Vagina (tissue), 2 donors: ENCODE measurements at regions not wholly inside any gene's neighbourhood (a gene's known extent, or its start where the extent isn't known, plus 50 kb on each side); places are given as distances from the start of the nearest gene placed in this dataset.

Source experiments
- POLR2AphosphoS5 ChIP-seq, 2 donors: sonication (generic); formaldehyde crosslinking; IDR thresholded peaks; one replicate each; pipeline ENCODE4 v1.9.0; 2017; ENCODE audit warnings: antibody characterized with exemption in 2 of 2, mild to moderate bottlenecking in 2 of 2, low read depth in 1 of 2; ENCODE audit not compliant: insufficient read depth in 1 of 2
- TF ChIP-seq, protein P1 (sequence below), 3 experiments: fragments of 450-650 bp in 2 of 3; fragments of 200-600 bp in 1 of 3; sonication (generic) in 1 of 3; IDR thresholded peaks; one replicate each; pipeline ENCODE4 v1.5.1; 2017 to 2019; ENCODE audit warnings: antibody characterized with exemption in 3 of 3, mild to moderate bottlenecking in 2 of 3, moderate library complexity in 2 of 3

DNA sequence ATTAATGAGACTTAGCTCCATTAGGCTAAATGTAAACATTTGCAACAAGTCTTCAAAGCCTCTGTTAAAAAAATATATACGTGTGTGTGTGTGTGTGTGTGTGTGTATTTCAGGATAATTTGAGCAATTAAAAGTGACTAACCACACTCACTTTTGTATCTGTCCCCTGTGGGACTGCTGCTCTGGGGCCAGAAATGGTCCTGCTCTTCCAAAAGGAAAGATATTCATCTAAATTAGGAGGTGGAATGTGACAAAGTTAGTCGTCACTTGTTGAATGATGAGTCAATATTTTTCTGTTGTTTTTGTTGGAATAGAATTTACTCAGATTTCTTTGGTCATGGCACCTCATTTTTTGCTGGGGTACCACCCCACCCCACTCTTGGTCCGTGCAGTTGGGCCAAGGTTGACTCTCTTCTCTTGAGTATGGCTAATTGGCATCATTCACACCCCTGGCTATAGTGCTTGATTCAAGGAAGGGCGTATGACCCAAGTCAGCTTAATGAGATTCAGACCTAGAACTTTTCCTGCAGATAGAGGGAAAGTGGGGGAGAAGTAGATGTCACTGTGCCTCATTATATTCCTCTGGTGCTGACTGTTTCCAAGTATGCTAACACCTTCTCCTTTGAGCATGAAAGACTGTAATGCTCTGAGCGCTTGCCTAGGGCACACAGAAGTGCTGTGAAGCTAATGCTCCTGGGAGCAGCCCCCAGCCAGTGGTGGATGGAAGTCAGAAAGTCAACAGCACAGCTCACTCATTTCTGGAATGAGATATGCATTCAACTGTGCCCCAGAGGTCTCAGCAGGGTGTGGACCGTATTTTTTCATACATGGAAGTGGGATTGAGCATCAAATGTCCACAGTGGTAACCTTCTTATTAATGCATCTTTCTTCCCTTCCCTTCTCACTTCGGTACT, 577.0 kb upstream of the TBX3 start:
- TF ChIP-seq POLR2AphosphoS5 (IDR thresholded peaks at IDR 0.05; ENCODE audit: insufficient read depth in 1 of 2, low read depth in 1 of 2): no peak
- TF ChIP-seq, protein P1, sequence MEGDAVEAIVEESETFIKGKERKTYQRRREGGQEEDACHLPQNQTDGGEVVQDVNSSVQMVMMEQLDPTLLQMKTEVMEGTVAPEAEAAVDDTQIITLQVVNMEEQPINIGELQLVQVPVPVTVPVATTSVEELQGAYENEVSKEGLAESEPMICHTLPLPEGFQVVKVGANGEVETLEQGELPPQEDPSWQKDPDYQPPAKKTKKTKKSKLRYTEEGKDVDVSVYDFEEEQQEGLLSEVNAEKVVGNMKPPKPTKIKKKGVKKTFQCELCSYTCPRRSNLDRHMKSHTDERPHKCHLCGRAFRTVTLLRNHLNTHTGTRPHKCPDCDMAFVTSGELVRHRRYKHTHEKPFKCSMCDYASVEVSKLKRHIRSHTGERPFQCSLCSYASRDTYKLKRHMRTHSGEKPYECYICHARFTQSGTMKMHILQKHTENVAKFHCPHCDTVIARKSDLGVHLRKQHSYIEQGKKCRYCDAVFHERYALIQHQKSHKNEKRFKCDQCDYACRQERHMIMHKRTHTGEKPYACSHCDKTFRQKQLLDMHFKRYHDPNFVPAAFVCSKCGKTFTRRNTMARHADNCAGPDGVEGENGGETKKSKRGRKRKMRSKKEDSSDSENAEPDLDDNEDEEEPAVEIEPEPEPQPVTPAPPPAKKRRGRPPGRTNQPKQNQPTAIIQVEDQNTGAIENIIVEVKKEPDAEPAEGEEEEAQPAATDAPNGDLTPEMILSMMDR (IDR thresholded peaks at IDR 0.05): no peak
